H1 (cell line): ENCODE measurements at regions not wholly inside any gene's neighbourhood (a gene's known extent, or its start where the extent isn't known, plus 50 kb on each side); places are given as distances from the start of the nearest gene placed in this dataset.

ENCODE experiments used
- CTCF ChIA-PET: fragments of 300-600 bp; sonication (Branson Sonifier 250); formaldehyde crosslinking; loops from one replicate; lab custom pipeline; 2021; ENCODE audit not compliant: partially characterized antibody; lab: Charles Lee
- POLR2A ChIA-PET: fragments of 300-600 bp; sonication (Branson Sonifier 250); formaldehyde crosslinking; loops from one replicate; lab custom pipeline; 2021; ENCODE audit warnings: inconsistent platforms; ENCODE audit not compliant: partially characterized antibody; lab: Charles Lee
- DNase-seq, 2 experiments: peaks; one replicate each; pipeline versions ENCODE4 v3.0.0 to v3.0.0-alpha.2; 2010 to 2022; ENCODE audit warnings: low spot score in 2 of 2, low read depth in 1 of 2, mixed read lengths in 1 of 2
- FAIRE-seq: peaks from 2 replicates; lab custom pipeline; 2011; peaks lifted over from hg19 to GRCh38; lab: Jason Lieb, UNC
- H2AFZ ChIP-seq: 2 replicates; pipeline ENCODE4 v1.8.1; 2012; ENCODE audit warnings: low read length, inconsistent platforms
- H2AK5ac ChIP-seq: 2 replicates; pipeline ENCODE4 v1.6.1; 2013; ENCODE audit warnings: low read depth, low read length
- H2BK120ac ChIP-seq: replicated peaks from 2 replicates; pipeline ENCODE3; 2013; ENCODE audit warnings: low read depth, low read length, inconsistent platforms
- H2BK12ac ChIP-seq: 2 replicates; pipeline ENCODE4 v1.6.1; 2013; ENCODE audit warnings: low read depth, low read length
- H2BK15ac ChIP-seq: 2 replicates; pipeline ENCODE4 v1.6.1; 2013; ENCODE audit warnings: low read length
- H2BK20ac ChIP-seq: 2 replicates; pipeline ENCODE4 v1.6.1; 2013; ENCODE audit warnings: low read length
- H2BK5ac ChIP-seq: 2 replicates; pipeline ENCODE4 v1.6.1; 2013; ENCODE audit warnings: low read depth, low read length
- H3K14ac ChIP-seq: 2 replicates; pipeline ENCODE4 v1.6.1; 2013; ENCODE audit warnings: inconsistent platforms; ENCODE audit not compliant: insufficient read length
- H3K18ac ChIP-seq: 2 replicates; pipeline ENCODE4 v1.6.1; 2013; ENCODE audit warnings: low read length; ENCODE audit errors: extremely low read depth
- H3K23ac ChIP-seq: 2 replicates; pipeline ENCODE4 v1.6.1; 2013; ENCODE audit warnings: inconsistent platforms; ENCODE audit not compliant: insufficient read length
- H3K23me2 ChIP-seq: 2 replicates; pipeline ENCODE4 v1.6.1; 2013; ENCODE audit warnings: low read depth, low read length
- H3K27ac ChIP-seq: 2 replicates; pipeline ENCODE4 v1.6.1; 2011; ENCODE audit warnings: low read depth, low read length, inconsistent platforms
- H3K27me3 ChIP-seq, 4 experiments: replicated peaks in 1 of 4; 1 replicate in 1 of 4; 2 replicates in 3 of 4; pipeline versions ENCODE4 v1.6.1 to v1.8.1; 2011 to 2013; ENCODE audit warnings: low read length in 3 of 4, mild to moderate bottlenecking in 3 of 4, inconsistent platforms in 2 of 4, mixed read lengths in 2 of 4, moderate library complexity in 1 of 4; ENCODE audit not compliant: control insufficient read depth in 3 of 4, insufficient read depth in 3 of 4; ENCODE audit errors: extremely low read depth in 1 of 4
- H3K36me3 ChIP-seq, 4 experiments: 2 replicates each; pipeline versions ENCODE4 v1.6.1 to v1.8.1; 2011 to 2013; ENCODE audit warnings: mild to moderate bottlenecking in 4 of 4, low read length in 3 of 4, moderate library complexity in 2 of 4, control low read depth in 1 of 4, inconsistent platforms in 1 of 4; ENCODE audit not compliant: insufficient read depth in 4 of 4, control insufficient read depth in 2 of 4
- H3K4ac ChIP-seq: replicated peaks from 2 replicates; pipeline ENCODE3; 2013; ENCODE audit warnings: low read length, low read depth, mixed read lengths, inconsistent platforms; ENCODE audit not compliant: insufficient read length
- H3K4me1 ChIP-seq, 4 experiments: replicated peaks in 1 of 4; 1 replicate in 1 of 4; 2 replicates in 3 of 4; pipeline versions ENCODE4 v1.6.1 to v1.8.1; 2011 to 2013; ENCODE audit warnings: low read length in 3 of 4, inconsistent platforms in 2 of 4, mixed read lengths in 1 of 4; ENCODE audit not compliant: insufficient read depth in 4 of 4, control insufficient read depth in 3 of 4
- H3K4me2 ChIP-seq, 2 experiments: 2 replicates each; pipeline versions ENCODE4 v1.6.1 to v1.8.1; 2011 to 2013; ENCODE audit warnings: low read depth in 2 of 2, low read length in 2 of 2, control low read depth in 1 of 2, inconsistent platforms in 1 of 2, mild to moderate bottlenecking in 1 of 2; ENCODE audit not compliant: insufficient read depth in 1 of 2
- H3K4me3 ChIP-seq, 4 experiments: fragments of 200-600, 300-600 bp in 1 of 4; sonication (generic), shearing (Covaris generic), sonication (Bioruptor Twin) in 1 of 4; 2 replicates each; pipeline versions ENCODE4 v1.5.1 to v1.8.1; 2011 to 2016; ENCODE audit warnings: low read length in 4 of 4, low read depth in 3 of 4, control low read depth in 2 of 4, inconsistent platforms in 2 of 4, mild to moderate bottlenecking in 2 of 4, mixed read lengths in 1 of 4, moderate library complexity in 1 of 4; ENCODE audit not compliant: insufficient read depth in 2 of 4; ENCODE audit errors: extremely low read depth in 1 of 4
- H3K56ac ChIP-seq: replicated peaks from 2 replicates; pipeline ENCODE3; 2013; ENCODE audit warnings: low read depth, mild to moderate bottlenecking, mixed read lengths, low read length, inconsistent platforms; ENCODE audit not compliant: insufficient read length
- H3K79me1 ChIP-seq: 2 replicates; pipeline ENCODE4 v1.6.1; 2013; ENCODE audit warnings: low read depth, low read length, control low read depth
- H3K79me2 ChIP-seq, 2 experiments: 2 replicates each; pipeline versions ENCODE4 v1.6.1 to v1.8.1; 2012 to 2013; ENCODE audit warnings: low read length in 2 of 2, mild to moderate bottlenecking in 2 of 2, inconsistent platforms in 1 of 2; ENCODE audit not compliant: insufficient read depth in 2 of 2, control insufficient read depth in 1 of 2
- H3K9ac ChIP-seq, 4 experiments: replicated peaks in 1 of 4; 1 replicate in 1 of 4; 2 replicates in 3 of 4; pipeline versions ENCODE4 v1.6.1 to v1.8.1; 2011 to 2013; ENCODE audit warnings: low read depth in 3 of 4, low read length in 3 of 4, control low read depth in 2 of 4, mild to moderate bottlenecking in 2 of 4, moderate library complexity in 2 of 4, inconsistent platforms in 1 of 4; ENCODE audit errors: extremely low read depth in 1 of 4
- H3K9me3 ChIP-seq, 2 experiments: 2 replicates each; pipeline versions ENCODE4 v1.6.1 to v1.8.1; 2012 to 2013; ENCODE audit warnings: mild to moderate bottlenecking in 2 of 2, moderate library complexity in 2 of 2, control low read depth in 1 of 2, inconsistent platforms in 1 of 2, low read depth in 1 of 2, low read length in 1 of 2, mixed read lengths in 1 of 2; ENCODE audit not compliant: insufficient read depth in 2 of 2
- H4K20me1 ChIP-seq, 2 experiments: replicated peaks in 1 of 2; 2 replicates each; pipeline versions ENCODE3 to v1.8.1; 2011 to 2013; ENCODE audit warnings: inconsistent platforms in 2 of 2, low read length in 2 of 2, mild to moderate bottlenecking in 1 of 2; ENCODE audit not compliant: insufficient read depth in 2 of 2, control insufficient read depth in 1 of 2
- H4K5ac ChIP-seq: 2 replicates; pipeline ENCODE4 v1.6.1; 2013; ENCODE audit warnings: low read length, low read depth, mixed read lengths, inconsistent platforms; ENCODE audit not compliant: insufficient read length
- H4K8ac ChIP-seq: 2 replicates; pipeline ENCODE4 v1.8.0; 2013; ENCODE audit warnings: mild to moderate bottlenecking, moderate library complexity, low read length, inconsistent platforms; ENCODE audit not compliant: insufficient read depth; ENCODE audit errors: extremely low read depth
- H4K91ac ChIP-seq: replicated peaks from 2 replicates; pipeline ENCODE3; 2013; ENCODE audit warnings: low read length, mixed read lengths, inconsistent platforms; ENCODE audit not compliant: insufficient read length
- ATF2 ChIP-seq: IDR thresholded peaks from 2 replicates; pipeline ENCODE4 v1.6.1; 2012; ENCODE audit warnings: low read length, inconsistent platforms
- CHD2 ChIP-seq: IDR thresholded peaks from 2 replicates; pipeline ENCODE4 v1.6.1; 2012; ENCODE audit warnings: low read length, improper control_type of control experiment
- CREB1 ChIP-seq: IDR thresholded peaks from 2 replicates; pipeline ENCODE4 v1.6.1; 2012; ENCODE audit warnings: inconsistent platforms
- EP300 ChIP-seq, 2 experiments: IDR thresholded peaks; 1 replicate in 1 of 2; 2 replicates in 1 of 2; pipeline ENCODE4 v1.6.1; 2011 to 2012; ENCODE audit warnings: low read depth in 2 of 2, low read length in 2 of 2, mild to moderate bottlenecking in 2 of 2, borderline replicate concordance in 1 of 2, inconsistent platforms in 1 of 2, moderate library complexity in 1 of 2
- HDAC2 ChIP-seq, 2 experiments: fragments of 300-600 bp in 1 of 2; sonication (generic) in 1 of 2; IDR thresholded peaks; 2 replicates each; pipeline ENCODE4 v1.6.1; 2011 to 2012; ENCODE audit warnings: low read depth in 2 of 2, low read length in 2 of 2, mild to moderate bottlenecking in 2 of 2, moderate library complexity in 2 of 2, borderline replicate concordance in 1 of 2, inconsistent platforms in 1 of 2
- JUND ChIP-seq: IDR thresholded peaks from 2 replicates; pipeline ENCODE4 v1.6.1; 2011; ENCODE audit warnings: mild to moderate bottlenecking, improper control_type of control experiment, low read length
- SAP30 ChIP-seq: fragments of 300-600 bp; sonication (generic); IDR thresholded peaks from 2 replicates; pipeline ENCODE4 v1.7.1; 2012; ENCODE audit warnings: low read length, moderate library complexity, mild to moderate bottlenecking, inconsistent platforms; ENCODE audit not compliant: insufficient read depth, insufficient replicate concordance
- SIX5 ChIP-seq: IDR thresholded peaks from 2 replicates; pipeline ENCODE4 v1.6.1; 2011; ENCODE audit warnings: mild to moderate bottlenecking, low read depth, low read length
- YY1 ChIP-seq: IDR thresholded peaks from 2 replicates; pipeline ENCODE4 v1.6.1; 2011; ENCODE audit warnings: low read depth, mild to moderate bottlenecking, low read length
- WGBS, 2 experiments: shearing (Covaris generic) in 1 of 2; methylation state at CpG; one replicate each; pipeline versions ENCODE4 v1.1.6 to v1.1.7; 2013 to 2015; ENCODE audit warnings: low lambda C conversion rate in 2 of 2, mixed read lengths in 2 of 2, inconsistent platforms in 1 of 2, low coverage in 1 of 2, missing lambda C conversion rate in 1 of 2; ENCODE audit not compliant: insufficient replicate concordance in 2 of 2, insufficient coverage in 1 of 2, insufficient read length in 1 of 2; ENCODE audit errors: extremely low coverage in 1 of 2, missing lambda C conversion rate in 1 of 2; 5-methylcytosine and 5-hydroxymethylcytosine counted together
- TF ChIP-seq, protein P1 (sequence below): IDR thresholded peaks from 2 replicates; pipeline ENCODE4 v1.6.1; 2011; ENCODE audit warnings: low read length, improper control_type of control experiment

GRCh38 chr6:166870602-166871208 lies 85.6 kb downstream of the RNASET2 start:
- H3K27ac ChIP-seq: no peak overlapping the region
- no peaks in the 10 kb centered on the region for H3K79me2 ChIP-seq
- H2BK5ac ChIP-seq: no peak overlapping the region
- no peak overlapping the region for H2BK15ac ChIP-seq
- no peaks in the 10 kb centered on the region for H3K23me2 ChIP-seq
- no peak overlapping the region for H2BK12ac ChIP-seq
- H4K5ac ChIP-seq: no peak overlapping the region
- H4K91ac ChIP-seq: no peak overlapping the region
- H2AK5ac ChIP-seq: no peak overlapping the region
- H3K9me3 ChIP-seq: no peaks in the 10 kb centered on the region
- no peak overlapping the region for H2BK20ac ChIP-seq
- H3K14ac ChIP-seq: no peak overlapping the region
- no peak overlapping the region for H2AFZ ChIP-seq
- peak overlapping the region; percentile 39; the same call in 1 of the 2 replicates for H4K8ac ChIP-seq
- no peaks in the 10 kb centered on the region for H3K36me3 ChIP-seq
- H3K18ac ChIP-seq: no peak overlapping the region; the same call in 1 of the 2 replicates
- H3K4me2 ChIP-seq: no peak overlapping the region
- ChIA-PET POLR2A (no interaction called here), CTCF (interaction anchor here (1.1 kb wide), 1 partner anchor 119 kb away, joined by 4 read pairs; no protein-coding TSS in a partner anchor)
- no peaks in the 10 kb centered on the region for H4K20me1 ChIP-seq
- H3K4ac ChIP-seq: no peak overlapping the region
- no peak overlapping the region; a peak in 1 of 7 replicates for H3K9ac ChIP-seq
- no peak for DNase-seq
- H2BK120ac ChIP-seq: no peak overlapping the region
- H3K56ac ChIP-seq: no peak overlapping the region
- H3K4me3 ChIP-seq: no peak overlapping the region
- WGBS, 2 experiments: 95% methylated on average over 20 of the region's 20 CpGs; no CpG with 5 or more reads in 1 of the 2 experiments
- H3K27me3 ChIP-seq: peaks cover 0 to 2% (median 0%) of the 10 kb centered on the region in 4 experiments; a peak in 1 of 7 replicates
- no peak overlapping the region for H3K23ac ChIP-seq
- no peaks in the 10 kb centered on the region for H3K79me1 ChIP-seq
- no peak for FAIRE-seq
- no peaks in the 10 kb centered on the region; a peak in 2 of 7 replicates for H3K4me1 ChIP-seq
- TF ChIP-seq SIX5 (no peak), CREB1 (no peak), HDAC2 (IDR thresholded peaks at IDR 0.05; ENCODE audit: borderline replicate concordance in 1 of 2, low read depth in 2 of 2, low read length in 2 of 2) (no peak), JUND (no peak), CHD2 (no peak), ATF2 (no peak), SAP30 (no peak), EP300 (IDR thresholded peaks at IDR 0.05; ENCODE audit: borderline replicate concordance in 1 of 2, low read depth in 2 of 2, low read length in 2 of 2) (no peak), YY1 (no peak)
- TF ChIP-seq, protein P1, sequence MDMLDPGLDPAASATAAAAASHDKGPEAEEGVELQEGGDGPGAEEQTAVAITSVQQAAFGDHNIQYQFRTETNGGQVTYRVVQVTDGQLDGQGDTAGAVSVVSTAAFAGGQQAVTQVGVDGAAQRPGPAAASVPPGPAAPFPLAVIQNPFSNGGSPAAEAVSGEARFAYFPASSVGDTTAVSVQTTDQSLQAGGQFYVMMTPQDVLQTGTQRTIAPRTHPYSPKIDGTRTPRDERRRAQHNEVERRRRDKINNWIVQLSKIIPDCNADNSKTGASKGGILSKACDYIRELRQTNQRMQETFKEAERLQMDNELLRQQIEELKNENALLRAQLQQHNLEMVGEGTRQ: no peak
